ENCODE measurements at regions not wholly inside any gene's neighbourhood (a gene's known extent, or its start where the extent isn't known, plus 50 kb on each side); places are given as distances from the start of the nearest gene placed in this dataset.

- H3K4me3 ChIP-seq (ENCODE audit: low read depth, low read length): no peak overlapping the region
- TF ChIP-seq CTCF (IDR thresholded peaks at IDR 0.05; ENCODE audit: insufficient read depth, low read length, missing control alignments): no peak
- POLR2A ChIA-PET: no interaction called here
- CTCF ChIA-PET: no interaction called here
- no peak for DNase-seq (ENCODE audit: low read depth, low spot score)
These were observed 51.4 kb upstream of the ITM2B start for GRCh38 chr13:48181482-48182145.

GRCh38 chr13:48178126-48178525 is 54.9 kb upstream of the ITM2B start:
- CTCF ChIA-PET: interaction anchor here (0.6 to 1.1 kb wide), 2 partner anchors 11 to 13 kb away, joined by 3 read pairs; no protein-coding TSS in a partner anchor
- POLR2A ChIA-PET: no interaction called here
- no peak for DNase-seq (ENCODE audit: low read depth, low spot score)
- TF ChIP-seq CTCF (IDR thresholded peaks at IDR 0.05; ENCODE audit: insufficient read depth, low read length, missing control alignments): no peak
- no peak overlapping the region for H3K4me3 ChIP-seq (ENCODE audit: low read depth, low read length)

GRCh38 chr13:48176781-48177180 is 56.2 kb upstream of the ITM2B start:
- CTCF ChIA-PET: no interaction called here
- DNase-seq (ENCODE audit: low read depth, low spot score): no peak
- POLR2A ChIA-PET: no interaction called here
- TF ChIP-seq CTCF (IDR thresholded peaks at IDR 0.05; ENCODE audit: insufficient read depth, low read length, missing control alignments): no peak
- no peak overlapping the region for H3K4me3 ChIP-seq (ENCODE audit: low read depth, low read length)

- no peak for DNase-seq (ENCODE audit: low read depth, low spot score)
- CTCF ChIA-PET: no interaction called here
- POLR2A ChIA-PET: no interaction called here
- H3K4me3 ChIP-seq (ENCODE audit: low read depth, low read length): no peak overlapping the region
- no peak for TF ChIP-seq CTCF (IDR thresholded peaks at IDR 0.05; ENCODE audit: insufficient read depth, low read length, missing control alignments)
These were observed 57.8 kb upstream of the ITM2B start for GRCh38 chr13:48175185-48175584.

GRCh38 chr13:48167866-48168265 is 65.1 kb upstream of the ITM2B start:
- CTCF ChIA-PET: interaction anchor here (0.8 to 1.2 kb wide), 2 partner anchors 22 to 41 kb away, joined by 3 read pairs; no protein-coding TSS in a partner anchor
- no peak for TF ChIP-seq CTCF (IDR thresholded peaks at IDR 0.05; ENCODE audit: insufficient read depth, low read length, missing control alignments)
- POLR2A ChIA-PET: no interaction called here

GRCh38 chr13:48165727-48166126 is 67.3 kb upstream of the ITM2B start:
- ChIA-PET POLR2A (no interaction called here), CTCF (no interaction called here)
- TF ChIP-seq CTCF (IDR thresholded peaks at IDR 0.05; ENCODE audit: insufficient read depth, low read length, missing control alignments): no peak
- no peak for DNase-seq (ENCODE audit: low read depth, low spot score)
- H3K4me3 ChIP-seq (ENCODE audit: low read depth, low read length): no peak overlapping the region

More at GRCh38 chr13:48167866-48168265, 65.1 kb upstream of the ITM2B start:
- H3K4me3 ChIP-seq (ENCODE audit: low read depth, low read length): no peak overlapping the region
- DNase-seq (ENCODE audit: low read depth, low spot score): no peak

Data from AG04449 (cell line).